Frontal cortex (tissue), 3 donors: ENCODE measurements at regions not wholly inside any gene's neighbourhood (a gene's known extent, or its start where the extent isn't known, plus 50 kb on each side); places are given as distances from the start of the nearest gene placed in this dataset.

Experiments used
- DNase-seq, 2 donors: peaks; one replicate each; pipeline ENCODE4 v3.0.0; 2012; ENCODE audit warnings: low spot score in 2 of 2
- FAIRE-seq: peaks from 2 replicates; lab custom pipeline; 2012; peaks lifted over from hg19 to GRCh38; lab: Jason Lieb, UNC
- donor health status: control.
- donor health status: control.
- donor health status: control.

GRCh38 chrX:131762802-131763234 is 218.9 kb downstream of the OR13H1 start:
- DNase-seq: no peak
- peak; percentile 54 for FAIRE-seq

DNA sequence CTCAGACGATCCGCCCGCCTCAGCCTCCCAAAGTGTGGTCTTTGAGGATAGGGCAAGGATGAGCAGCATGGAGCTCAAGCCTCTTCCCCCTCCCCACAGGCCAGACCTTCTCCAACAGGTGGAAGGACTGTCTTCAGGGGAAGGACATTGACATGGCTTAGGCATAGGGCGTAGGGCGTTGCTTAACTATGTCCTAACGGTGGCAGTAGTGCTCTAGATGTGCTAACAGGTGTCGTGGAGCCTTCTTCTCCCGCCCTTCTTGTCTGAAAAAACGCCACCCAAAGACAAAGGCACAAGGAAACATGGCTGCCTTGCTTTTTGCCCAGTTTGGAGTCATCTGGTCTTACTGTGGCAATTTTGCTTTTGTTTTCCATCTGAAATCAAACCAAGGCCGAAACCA is 219.8 kb downstream of the OR13H1 start:
- FAIRE-seq (no peak), DNase-seq (no peak)

GRCh38 chrX:131764216-131764615 is 220.3 kb downstream of the OR13H1 start:
- DNase-seq: no peak
- no peak for FAIRE-seq

- DNase-seq (no peak), FAIRE-seq (no peak)
Observed at GRCh38 chrX:131778269-131779218, 234.7 kb downstream of the OR13H1 start.

DNA sequence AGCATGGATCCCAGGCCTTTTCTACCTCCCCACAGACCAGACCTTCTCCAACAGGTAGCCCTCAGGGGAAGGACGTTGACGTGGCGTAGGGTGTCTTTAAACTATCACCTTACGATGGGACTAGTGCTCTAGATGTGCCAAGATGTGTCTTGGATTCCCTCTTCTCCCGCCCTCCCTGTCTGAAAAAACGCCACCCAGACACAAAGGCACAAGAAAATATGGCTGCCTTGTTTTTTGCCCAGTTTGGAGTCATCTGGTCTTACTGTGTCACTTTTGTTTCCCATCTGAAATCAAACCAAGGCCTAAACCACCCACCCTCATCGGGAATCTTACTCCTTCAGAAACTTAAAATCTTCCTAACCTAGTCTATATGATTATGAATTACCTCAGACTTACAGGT is 235.4 kb downstream of the OR13H1 start:
- FAIRE-seq: no peak
- no peak for DNase-seq

- no peak for DNase-seq
- FAIRE-seq: no peak
Observed at GRCh38 chrX:131779741-131780140, 235.9 kb downstream of the OR13H1 start.

GRCh38 chrX:131782646-131783045 is 238.8 kb downstream of the OR13H1 start:
- no peak for FAIRE-seq
- DNase-seq: no peak

GRCh38 chrX:131783555-131784308 is 239.4 kb upstream of the STK26 start:
- FAIRE-seq: no peak

DNA sequence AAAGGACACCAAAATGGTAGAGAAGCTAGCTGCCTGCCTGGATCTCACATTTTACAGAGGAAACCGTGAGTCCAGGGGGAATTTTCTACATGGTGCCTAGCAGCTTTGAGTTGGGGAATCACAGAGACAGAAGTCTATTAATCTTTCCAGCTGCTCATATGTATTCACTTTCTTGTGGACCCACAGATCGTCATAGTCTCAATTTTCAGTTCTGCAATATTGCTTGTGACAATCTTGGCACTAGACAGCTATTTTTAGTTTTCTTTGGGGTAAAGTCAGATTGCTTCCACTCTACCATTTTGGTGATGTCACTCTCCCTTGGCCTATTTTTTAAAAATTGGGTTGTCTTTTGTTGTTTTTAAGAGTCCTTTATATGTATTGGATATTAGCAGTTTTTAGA is 233.4 kb upstream of the STK26 start:
- no peak for FAIRE-seq

More at GRCh38 chrX:131783555-131784308, 239.4 kb upstream of the STK26 start:
- DNase-seq: no peak

GRCh38 chrX:131791608-131792355 is 231.3 kb upstream of the STK26 start:
- DNase-seq: no peak

More for the DNA sequence above, 233.4 kb upstream of the STK26 start:
- no peak for DNase-seq

GRCh38 chrX:131792356-131792749 is 230.7 kb upstream of the STK26 start:
- peak in 1 of 2 donors; percentile 46 for DNase-seq
- FAIRE-seq: no peak

More at GRCh38 chrX:131791608-131792355, 231.3 kb upstream of the STK26 start:
- FAIRE-seq: no peak

GRCh38 chrX:131792789-131793462 is 230.2 kb upstream of the STK26 start:
- peak in 1 of 2 donors; percentile 64 for DNase-seq
- no peak for FAIRE-seq

GRCh38 chrX:131795442-131796229 is 227.5 kb upstream of the STK26 start:
- DNase-seq (no peak), FAIRE-seq (no peak)

DNA sequence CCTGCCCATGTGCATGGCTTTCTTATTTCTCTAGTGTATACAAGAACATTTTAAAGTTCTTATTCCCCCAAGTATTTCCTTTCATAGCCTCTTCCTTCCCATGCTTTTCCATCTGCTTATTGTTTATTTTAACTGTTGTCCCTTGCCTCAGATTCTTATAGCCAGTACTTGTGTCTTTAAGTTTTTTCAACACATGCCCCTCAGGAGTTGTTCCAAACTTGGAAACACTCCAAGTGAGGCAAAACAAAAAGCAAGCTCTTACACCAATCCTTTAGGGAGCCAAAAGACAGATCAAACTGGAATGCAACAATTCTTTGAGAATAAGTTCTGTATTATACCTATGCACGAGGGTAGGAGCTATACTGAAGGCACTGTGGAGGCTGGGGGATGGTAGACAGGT is 222.0 kb upstream of the STK26 start:
- no peak for DNase-seq
- no peak for FAIRE-seq

- FAIRE-seq: no peak
Observed at GRCh38 chrX:131801911-131802310, 221.2 kb upstream of the STK26 start.

DNA sequence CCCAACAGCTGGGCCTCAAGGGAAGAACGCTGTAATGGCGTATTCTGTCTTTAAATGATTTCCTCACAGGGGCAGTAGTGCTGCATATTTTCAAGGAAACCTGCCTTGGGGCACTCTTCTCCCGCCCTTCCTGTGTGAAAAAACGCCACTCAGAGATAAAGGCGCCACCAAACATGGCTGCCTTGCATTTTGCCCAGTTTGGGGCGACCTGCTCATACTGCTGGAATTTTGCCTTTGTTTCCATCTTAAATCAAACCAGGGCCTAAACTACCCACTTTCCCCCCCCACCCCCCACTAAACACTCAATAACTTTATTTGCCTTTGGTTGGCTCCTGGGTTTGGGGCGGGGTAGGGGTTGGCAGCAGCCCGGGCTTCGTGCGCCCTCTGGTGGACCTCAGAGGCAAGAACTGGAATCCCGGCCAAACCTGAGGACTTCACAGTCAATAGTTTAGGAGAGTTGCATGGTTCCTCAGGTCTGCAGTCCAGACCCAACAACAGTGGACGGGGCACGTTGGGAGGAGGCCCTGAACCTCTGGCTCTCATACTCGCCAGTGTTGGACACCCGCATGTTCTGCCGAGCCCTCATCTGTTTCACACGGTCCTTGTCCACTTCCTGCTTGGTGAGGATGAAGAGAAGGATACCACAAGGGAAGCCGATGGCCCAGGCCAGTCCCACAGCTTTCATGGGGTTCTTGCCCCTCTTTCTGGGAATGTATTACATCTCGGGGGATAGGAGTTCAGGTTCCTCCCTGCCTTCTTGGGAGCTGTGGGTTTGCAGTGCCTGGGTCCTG is 220.1 kb upstream of the STK26 start:
- DNase-seq (peak in 1 of 2 donors; percentile 41), FAIRE-seq (no peak)

More at GRCh38 chrX:131801911-131802310, 221.2 kb upstream of the STK26 start:
- DNase-seq: no peak

GRCh38 chrX:131812847-131813825 is 210.0 kb upstream of the STK26 start:
- FAIRE-seq (peak; percentile 78), DNase-seq (peak in 1 of 2 donors; percentile 45)
